Gastrocnemius medialis (tissue), 4 donors: ENCODE measurements at regions not wholly inside any gene's neighbourhood (a gene's known extent, or its start where the extent isn't known, plus 50 kb on each side); places are given as distances from the start of the nearest gene placed in this dataset.

Experiments used
- CTCF ChIP-seq, 5 experiments: fragments of 450-650 bp in 3 of 5; fragments of 200-600 bp in 2 of 5; sonication (generic) in 2 of 5; IDR thresholded peaks in 4 of 5; conservative IDR thresholded peaks in 1 of 5; 1 replicate in 4 of 5; 2 replicates in 1 of 5; pipeline ENCODE4 v1.5.1; 2016 to 2019; ENCODE audit warnings: antibody characterized with exemption in 5 of 5, mild to moderate bottlenecking in 3 of 5, moderate library complexity in 3 of 5
- POLR2A ChIP-seq, 2 donors: fragments of 450-650 bp; IDR thresholded peaks; one replicate each; pipeline ENCODE4 v1.6.1; 2017; ENCODE audit warnings: antibody characterized with exemption in 2 of 2, mild to moderate bottlenecking in 2 of 2, moderate library complexity in 2 of 2

GRCh38 chr2:146818122-146818521 lies 1026.7 kb upstream of the ACVR2A start:
- TF ChIP-seq CTCF (IDR thresholded peaks at IDR 0.05 in 4 of 5, conservative IDR thresholded peaks at IDR 0.05 in 1 of 5) (no peak), POLR2A (IDR thresholded peaks at IDR 0.05) (no peak)
